ENCODE measurements at regions not wholly inside any gene's neighbourhood (a gene's known extent, or its start where the extent isn't known, plus 50 kb on each side); places are given as distances from the start of the nearest gene placed in this dataset.
"Not testable (repeated sequence)": the region's sequence is repeated elsewhere in the genome, so short reads cannot be mapped to it uniquely, and the experiment has no call there.

DNA sequence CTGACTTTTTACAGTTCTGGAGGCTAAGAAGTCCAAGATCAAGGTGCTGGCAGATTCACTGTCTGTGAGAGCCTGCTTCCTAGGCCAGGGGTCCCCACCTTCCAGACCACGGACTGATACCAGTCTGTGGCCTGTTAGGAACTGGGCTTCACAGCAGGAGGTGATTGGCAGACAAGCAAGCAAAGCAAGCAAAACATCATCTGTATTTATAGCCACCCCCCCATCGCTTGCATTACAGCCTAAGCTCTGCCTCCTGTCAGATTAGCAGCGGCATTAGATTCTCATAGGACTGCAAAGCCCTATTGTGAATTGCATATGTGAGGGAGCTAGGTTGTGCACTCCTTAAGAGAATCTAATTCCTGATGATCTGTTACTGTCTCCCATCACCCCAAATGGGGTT lies 194.7 kb upstream of the THRB start:
- Histone ChIP-seq H3K9me3 (no peaks in the 10 kb centered on the region), H3K27ac (no peak overlapping the region), H3K36me3 (no peaks in the 10 kb centered on the region), H3K27me3 (no peaks in the 10 kb centered on the region), H3K4me1 (no peaks in the 10 kb centered on the region), H3K4me3 (no peak overlapping the region)
- intact Hi-C loops (cut with DNase I) = no loop called here
- TF ChIP-seq POLR2A (IDR thresholded peaks at IDR 0.05) = no peak
- TF ChIP-seq, protein P1, sequence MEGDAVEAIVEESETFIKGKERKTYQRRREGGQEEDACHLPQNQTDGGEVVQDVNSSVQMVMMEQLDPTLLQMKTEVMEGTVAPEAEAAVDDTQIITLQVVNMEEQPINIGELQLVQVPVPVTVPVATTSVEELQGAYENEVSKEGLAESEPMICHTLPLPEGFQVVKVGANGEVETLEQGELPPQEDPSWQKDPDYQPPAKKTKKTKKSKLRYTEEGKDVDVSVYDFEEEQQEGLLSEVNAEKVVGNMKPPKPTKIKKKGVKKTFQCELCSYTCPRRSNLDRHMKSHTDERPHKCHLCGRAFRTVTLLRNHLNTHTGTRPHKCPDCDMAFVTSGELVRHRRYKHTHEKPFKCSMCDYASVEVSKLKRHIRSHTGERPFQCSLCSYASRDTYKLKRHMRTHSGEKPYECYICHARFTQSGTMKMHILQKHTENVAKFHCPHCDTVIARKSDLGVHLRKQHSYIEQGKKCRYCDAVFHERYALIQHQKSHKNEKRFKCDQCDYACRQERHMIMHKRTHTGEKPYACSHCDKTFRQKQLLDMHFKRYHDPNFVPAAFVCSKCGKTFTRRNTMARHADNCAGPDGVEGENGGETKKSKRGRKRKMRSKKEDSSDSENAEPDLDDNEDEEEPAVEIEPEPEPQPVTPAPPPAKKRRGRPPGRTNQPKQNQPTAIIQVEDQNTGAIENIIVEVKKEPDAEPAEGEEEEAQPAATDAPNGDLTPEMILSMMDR (IDR thresholded peaks at IDR 0.05) = no peak
- DNase-seq = no peak
- 78 to 88% methylated on average over 2 to 3 of the region's 3 CpGs for WGBS, 2 donors

DNA sequence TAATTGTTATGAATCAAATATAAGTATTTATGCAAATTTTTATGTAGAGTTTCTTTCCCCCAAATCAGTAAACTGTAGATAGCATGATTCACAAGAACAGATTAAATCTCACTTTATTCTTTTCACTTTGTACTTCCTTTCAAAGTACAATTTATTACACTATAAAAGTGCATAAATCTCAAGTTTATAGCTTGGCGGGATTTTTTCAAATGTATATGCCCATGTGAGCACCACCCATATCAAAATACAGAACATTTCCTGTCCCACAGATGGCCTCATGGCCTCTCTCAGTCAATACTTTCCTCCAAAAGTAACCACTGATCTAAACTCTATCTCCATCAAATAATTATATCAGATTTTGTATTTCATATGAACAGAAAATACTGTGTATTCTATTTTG lies 196.1 kb upstream of the THRB start:
- TF ChIP-seq POLR2A (IDR thresholded peaks at IDR 0.05) = no peak
- TF ChIP-seq, protein P1 (IDR thresholded peaks at IDR 0.05) = no peak
- no peaks in the 10 kb centered on the region for H3K9me3 ChIP-seq
- no peak overlapping the region for H3K27ac ChIP-seq
- intact Hi-C loops (cut with DNase I) = no loop called here
- DNase-seq = no peak
- H3K4me1 ChIP-seq = no peaks in the 10 kb centered on the region
- WGBS, 2 donors = 86 to 89% methylated on average over 1 of the region's 1 CpG
- H3K36me3 ChIP-seq = no peaks in the 10 kb centered on the region
- no peaks in the 10 kb centered on the region for H3K27me3 ChIP-seq
- no peak overlapping the region for H3K4me3 ChIP-seq

DNA sequence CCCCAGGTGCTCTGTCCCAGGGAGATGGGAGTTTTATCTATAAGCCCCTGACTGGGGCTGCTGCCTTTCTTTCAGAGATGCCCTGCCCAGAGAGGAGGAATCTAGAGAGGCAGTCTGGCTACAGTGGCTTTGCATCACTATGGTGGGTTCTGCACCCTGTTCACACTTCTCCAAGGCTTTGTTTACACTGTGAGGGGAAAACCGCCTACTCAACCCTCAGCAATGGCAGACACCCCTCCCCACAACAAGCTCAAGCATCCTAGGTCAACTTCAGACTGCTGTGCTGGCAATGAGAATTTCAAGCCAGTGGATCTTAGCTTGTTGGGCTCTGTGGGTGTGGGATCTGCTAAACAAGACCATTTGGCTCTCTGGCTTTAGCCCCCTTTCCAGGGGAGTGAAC lies 204.4 kb upstream of the THRB start:
- H3K27ac ChIP-seq; H3K27me3 ChIP-seq; H3K4me1 ChIP-seq; DNase-seq; H3K9me3 ChIP-seq; intact Hi-C loops (cut with DNase I); H3K4me3 ChIP-seq; H3K36me3 ChIP-seq: not testable (repeated sequence)
- no CpG with 5 or more reads among the region's 1 CpG for WGBS, 2 donors

DNA sequence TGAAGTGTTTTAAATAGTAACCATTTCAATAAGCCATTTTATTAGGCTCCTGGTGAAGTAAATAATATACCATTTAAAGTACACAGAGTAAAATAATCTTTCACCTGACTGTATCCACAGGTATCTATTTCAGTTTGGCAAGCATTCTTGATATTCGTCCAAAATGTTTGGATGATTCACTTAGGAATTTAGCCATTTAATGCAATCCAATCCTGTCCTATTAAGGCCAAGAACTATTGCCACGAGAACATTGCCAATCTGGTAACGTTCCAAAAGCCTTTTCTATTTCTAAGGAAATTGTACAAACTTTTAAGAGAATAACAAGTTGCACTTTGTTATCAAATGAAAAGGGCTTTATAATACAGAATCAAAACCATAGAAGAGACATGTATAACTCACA lies 209.8 kb upstream of the THRB start:
- WGBS, 2 donors = 15 to 19% methylated on average over 3 of the region's 3 CpGs
- no peak for DNase-seq

DNA sequence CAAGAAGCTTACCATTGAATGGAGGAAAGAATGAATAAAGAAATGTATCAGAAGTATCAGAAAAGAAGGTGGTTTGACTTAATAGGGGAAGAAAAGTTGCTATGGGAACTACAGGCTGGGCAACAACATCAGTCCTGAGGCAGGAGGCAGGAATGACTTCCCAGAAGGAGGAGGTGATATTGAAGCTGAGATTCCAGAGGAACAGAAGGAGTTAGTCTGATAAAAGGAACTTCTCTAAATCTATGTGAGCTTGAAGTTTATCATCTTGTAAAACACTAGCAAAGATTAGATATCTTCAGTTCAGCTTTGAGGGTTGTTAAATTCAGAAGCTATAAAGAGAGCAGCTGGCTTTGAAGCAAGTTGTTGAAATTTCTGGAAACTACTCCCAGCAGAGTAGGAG lies 213.3 kb upstream of the THRB start:
- Histone ChIP-seq H3K27ac (no peak overlapping the region), H3K9me3 (no peaks in the 10 kb centered on the region), H3K36me3 (no peaks in the 10 kb centered on the region), H3K4me3 (no peak overlapping the region), H3K27me3 (peaks cover 0 to 3% (median 0%) of the 10 kb centered on the region in 4 donors), H3K4me1 (no peaks in the 10 kb centered on the region)
- intact Hi-C loops (cut with DNase I) = no loop called here
- DNase-seq = no peak
- TF ChIP-seq, protein P1 (IDR thresholded peaks at IDR 0.05) = no peak
- no peak for TF ChIP-seq POLR2A (IDR thresholded peaks at IDR 0.05)

More for the DNA sequence above, 209.8 kb upstream of the THRB start:
- no peaks in the 10 kb centered on the region for H3K4me1 ChIP-seq
- H3K9me3 ChIP-seq = no peaks in the 10 kb centered on the region
- peaks cover 0 to 3% (median 0%) of the 10 kb centered on the region in 4 donors for H3K27me3 ChIP-seq
- H3K36me3 ChIP-seq = no peaks in the 10 kb centered on the region
- no peak overlapping the region for H3K27ac ChIP-seq
- H3K4me3 ChIP-seq = no peak overlapping the region
- intact Hi-C loops (cut with DNase I) = no loop called here
- no peak for TF ChIP-seq POLR2A (IDR thresholded peaks at IDR 0.05)

DNA sequence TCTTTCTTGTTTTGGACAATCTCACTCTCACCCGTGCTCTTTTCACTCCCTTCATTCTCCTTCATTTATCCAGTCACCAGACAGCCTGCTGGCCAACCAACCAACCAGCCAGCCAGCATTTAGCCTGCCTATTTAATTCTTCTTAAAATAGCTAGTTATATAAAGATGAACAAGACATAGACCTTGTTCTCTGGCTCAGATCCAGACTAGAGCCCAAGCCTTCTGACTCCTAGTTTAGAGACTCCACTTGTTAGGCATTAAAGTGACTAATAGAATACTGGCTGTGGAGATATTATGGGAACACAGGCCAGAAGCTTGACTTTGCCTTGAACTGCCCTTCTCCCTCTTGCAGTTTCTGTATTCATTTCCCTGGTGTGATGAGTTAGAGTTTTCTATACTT lies 215.3 kb upstream of the THRB start:
- DNase-seq = no peak
- intact Hi-C loops (cut with DNase I) = no loop called here
- WGBS, 2 donors = 26 to 31% methylated on average over 1 of the region's 1 CpG

More for the DNA sequence above, 215.3 kb upstream of the THRB start:
- Histone ChIP-seq H3K4me3 (no peak overlapping the region), H3K27me3 (peaks cover 0 to 3% (median 0%) of the 10 kb centered on the region in 4 donors), H3K9me3 (no peaks in the 10 kb centered on the region), H3K27ac (no peak overlapping the region), H3K36me3 (no peaks in the 10 kb centered on the region), H3K4me1 (no peaks in the 10 kb centered on the region)
- TF ChIP-seq, protein P1 (IDR thresholded peaks at IDR 0.05) = no peak
- no peak for TF ChIP-seq POLR2A (IDR thresholded peaks at IDR 0.05)
